Occipital lobe (tissue), 1 donor: ENCODE measurements at regions not wholly inside any gene's neighbourhood (a gene's known extent, or its start where the extent isn't known, plus 50 kb on each side); places are given as distances from the start of the nearest gene placed in this dataset.
"Not testable (repeated sequence)": the region's sequence is repeated elsewhere in the genome, so short reads cannot be mapped to it uniquely, and the experiment has no call there.

Source experiments
- DNase-seq: peaks from one replicate; lab custom pipeline; 2025; lab: John Stamatoyannopoulos, UW

- no peak for DNase-seq
These were observed 106.8 kb upstream of the MCHR2 start for GRCh38 chr6:100100776-100101175.

GRCh38 chr6:100099189-100100074 lies 105.4 kb upstream of the MCHR2 start:
- DNase-seq: no peak

- no peak for DNase-seq
These were observed 102.9 kb upstream of the MCHR2 start for GRCh38 chr6:100096936-100097335.

GRCh38 chr6:100096341-100096740 lies 102.3 kb upstream of the MCHR2 start:
- no peak for DNase-seq

- DNase-seq: no peak
These were observed 99.4 kb upstream of the MCHR2 start for GRCh38 chr6:100093405-100093804.

GRCh38 chr6:100088009-100088408 lies 94.0 kb upstream of the MCHR2 start:
- DNase-seq: no peak

GRCh38 chr6:100084991-100085364 lies 91.0 kb upstream of the MCHR2 start:
- DNase-seq: no peak

DNA sequence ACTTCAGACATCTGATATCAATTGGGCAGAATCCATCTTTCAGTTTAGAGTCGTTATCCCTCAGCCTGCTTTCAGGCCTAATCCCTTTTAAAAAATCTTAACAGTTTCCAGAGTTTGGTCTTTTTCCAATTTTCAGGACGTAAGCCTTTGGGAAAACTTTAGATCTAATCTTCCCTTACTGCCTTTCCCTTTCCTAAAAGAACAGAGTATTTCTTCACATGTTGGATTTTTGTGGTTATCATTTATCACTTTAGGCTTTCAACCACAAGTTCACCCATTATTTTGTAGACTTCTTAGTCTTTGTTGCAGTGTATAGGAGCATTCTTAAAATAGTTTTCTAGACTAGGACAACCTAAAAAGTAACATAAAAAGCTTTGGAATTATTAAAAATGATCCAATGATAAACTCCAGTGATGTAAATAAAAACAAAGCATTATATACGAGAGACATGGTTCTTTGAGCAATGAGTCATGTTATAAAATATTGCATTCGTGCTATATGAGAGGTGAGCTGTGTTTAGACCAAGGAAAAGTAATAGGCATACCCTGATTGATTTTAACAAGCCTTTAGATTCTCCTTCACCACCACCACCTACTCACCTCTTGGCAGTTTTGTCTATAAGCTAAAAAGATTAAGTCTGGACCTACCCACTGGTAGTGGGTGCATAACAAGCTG lies 90.4 kb upstream of the MCHR2 start:
- no peak for DNase-seq

- no peak for DNase-seq
These were observed 84.5 kb upstream of the MCHR2 start for GRCh38 chr6:100078509-100078908.

GRCh38 chr6:100065348-100065747 lies 71.3 kb upstream of the MCHR2 start:
- no peak for DNase-seq

GRCh38 chr6:100062621-100063020 lies 68.6 kb upstream of the MCHR2 start:
- no peak for DNase-seq

DNA sequence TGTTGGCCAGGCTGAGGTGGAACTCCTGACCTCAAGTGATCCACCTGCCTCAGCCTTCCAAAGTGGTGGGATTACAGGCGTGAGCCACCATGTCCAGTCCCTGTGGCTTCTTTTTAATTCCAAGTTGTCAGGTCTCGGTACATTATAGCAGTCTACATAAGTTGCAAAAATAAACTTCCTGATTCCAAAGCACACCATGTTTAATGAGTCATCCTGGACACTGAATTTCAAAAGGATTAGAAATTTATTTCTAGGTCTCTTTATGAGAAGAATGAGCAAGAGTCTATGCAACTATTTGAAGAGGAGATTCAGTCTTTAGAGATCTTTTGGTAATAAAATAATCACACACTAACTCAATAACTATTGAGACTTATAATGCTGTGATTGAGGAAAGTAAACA lies 63.9 kb upstream of the MCHR2 start:
- DNase-seq: no peak

DNA sequence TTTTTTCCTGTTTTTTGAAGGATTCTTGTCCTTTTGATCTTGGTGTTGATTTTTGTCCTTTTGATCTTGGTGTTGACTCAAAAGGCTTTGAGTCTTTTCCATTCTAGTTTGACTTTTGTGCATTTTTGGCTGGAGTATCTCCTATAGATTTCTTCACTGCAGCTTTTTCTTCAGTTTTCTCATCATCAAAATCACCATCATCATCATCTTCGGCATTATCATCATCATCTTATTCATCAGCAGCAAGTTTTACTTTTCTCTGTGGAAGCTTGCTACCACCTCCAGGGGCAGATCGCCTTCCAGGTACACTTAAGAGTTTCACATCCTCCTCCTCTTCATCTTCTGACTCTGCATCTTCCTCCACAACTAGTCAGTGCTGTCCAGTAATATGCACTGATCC lies 56.5 kb upstream of the MCHR2 start:
- no peak for DNase-seq

- DNase-seq: not testable (repeated sequence)
These were observed 49.9 kb upstream of the MCHR2 start for GRCh38 chr6:100043961-100044360.
